Endothelial cell of umbilical vein (primary cell): ENCODE measurements at regions not wholly inside any gene's neighbourhood (a gene's known extent, or its start where the extent isn't known, plus 50 kb on each side); places are given as distances from the start of the nearest gene placed in this dataset.

Source experiments
- BruUV-seq: library from RNA; stranded (reverse); fragments of 400-500 nt; replicated peaks from 2 replicates; lab custom pipeline; 2021; lab: Mats Ljungman, UMichigan
- CTCF ChIA-PET: fragments of 300-600, 350-600 bp; sonication (Branson Sonifier 250); formaldehyde crosslinking; loops from one replicate; lab custom pipeline; 2021; ENCODE audit warnings: antibody characterized with exemption, inconsistent platforms; lab: Charles Lee
- POLR2A ChIA-PET: fragments of 300-600, 350-600 bp; sonication (Branson Sonifier 250); formaldehyde crosslinking; loops from one replicate; lab custom pipeline; 2021; ENCODE audit warnings: antibody characterized with exemption, inconsistent platforms; lab: Charles Lee
- DNase-seq: peaks from one replicate; pipeline ENCODE4 v3.0.0-alpha.2; 2011; ENCODE audit warnings: low read depth, low spot score
- FAIRE-seq: peaks from 2 replicates; lab custom pipeline; 2011; peaks lifted over from hg19 to GRCh38; lab: Jason Lieb, UNC
- H2AFZ ChIP-seq: 2 replicates; pipeline ENCODE4 v1.6.0; 2012; ENCODE audit warnings: low read depth, low read length, control low read depth, inconsistent platforms
- H3K27ac ChIP-seq: 2 replicates; pipeline ENCODE4 v1.5.1; 2011; ENCODE audit warnings: low read depth, mild to moderate bottlenecking, control low read depth, low read length, moderate library complexity; ENCODE audit not compliant: insufficient read depth
- H3K27me3 ChIP-seq, 2 experiments: 2 replicates each; pipeline versions ENCODE4 v1.6.0 to v1.6.1; 2011; ENCODE audit warnings: low read length in 2 of 2, mixed read lengths in 1 of 2; ENCODE audit not compliant: control insufficient read depth in 2 of 2, insufficient read depth in 2 of 2
- H3K36me3 ChIP-seq, 2 experiments: 2 replicates in 1 of 2; 3 replicates in 1 of 2; pipeline ENCODE4 v1.5.1; 2011; ENCODE audit warnings: low read length in 2 of 2, mild to moderate bottlenecking in 1 of 2, moderate library complexity in 1 of 2; ENCODE audit not compliant: control insufficient read depth in 2 of 2, insufficient read depth in 2 of 2; ENCODE audit errors: extremely low read depth in 1 of 2
- H3K4me1 ChIP-seq: 3 replicates; pipeline ENCODE4 v1.5.1; 2011; ENCODE audit warnings: mild to moderate bottlenecking, low read length; ENCODE audit not compliant: control insufficient read depth, insufficient read depth; ENCODE audit errors: extremely low read depth
- H3K4me2 ChIP-seq: 2 replicates; pipeline ENCODE4 v1.6.1; 2011; ENCODE audit warnings: low read length, control low read depth, mixed read lengths; ENCODE audit not compliant: insufficient read depth
- H3K4me3 ChIP-seq, 3 experiments: fragments of 200-600 bp in 1 of 3; sonication (generic), shearing (Covaris generic) in 1 of 3; replicated peaks in 1 of 3; 2 replicates each; pipeline ENCODE4 v1.5.1; 2011 to 2016; ENCODE audit warnings: control low read depth in 3 of 3, low read length in 3 of 3, mild to moderate bottlenecking in 2 of 3, inconsistent platforms in 1 of 3, low read depth in 1 of 3, moderate library complexity in 1 of 3; ENCODE audit not compliant: insufficient read depth in 1 of 3
- H3K79me2 ChIP-seq: 2 replicates; pipeline ENCODE4 v1.6.0; 2012; ENCODE audit warnings: low read length, inconsistent platforms; ENCODE audit not compliant: control insufficient read depth, insufficient read depth
- H3K9ac ChIP-seq: replicated peaks from 2 replicates; pipeline ENCODE3; 2011; ENCODE audit warnings: low read length, control low read depth; ENCODE audit not compliant: insufficient read depth; ENCODE audit errors: extremely low read depth
- H3K9me1 ChIP-seq: replicated peaks from 3 replicates; pipeline ENCODE4 v1.6.0; 2011; ENCODE audit warnings: mild to moderate bottlenecking, low read length; ENCODE audit not compliant: control insufficient read depth, insufficient read depth; ENCODE audit errors: extremely low read depth
- H3K9me3 ChIP-seq: replicated peaks from 2 replicates; pipeline ENCODE4 v1.5.1; 2012; ENCODE audit warnings: low read length, inconsistent platforms; ENCODE audit not compliant: control insufficient read depth, insufficient read depth
- H4K20me1 ChIP-seq: replicated peaks from 2 replicates; pipeline ENCODE3; 2011; ENCODE audit warnings: mild to moderate bottlenecking, low read length; ENCODE audit not compliant: control insufficient read depth, insufficient read depth; ENCODE audit errors: extremely low read depth
- EZH2 ChIP-seq: IDR thresholded peaks from 2 replicates; pipeline ENCODE4 v1.6.1; 2012; ENCODE audit warnings: borderline replicate concordance, low read depth, mild to moderate bottlenecking, moderate library complexity, low read length, inconsistent platforms; ENCODE audit not compliant: severe bottlenecking
- FOS ChIP-seq: IDR thresholded peaks from 2 replicates; pipeline ENCODE4 v1.6.1; 2011; ENCODE audit warnings: mild to moderate bottlenecking, low read length, moderate library complexity, borderline replicate concordance; ENCODE audit not compliant: insufficient read depth
- GATA2 ChIP-seq: IDR thresholded peaks from 2 replicates; pipeline ENCODE4 v1.7.0; 2011; ENCODE audit warnings: low read depth, mild to moderate bottlenecking, moderate library complexity, mixed read lengths, low read length; ENCODE audit not compliant: insufficient read length, insufficient read depth
- JUN ChIP-seq: IDR thresholded peaks from 2 replicates; pipeline ENCODE4 v1.6.1; 2011; ENCODE audit warnings: borderline replicate concordance, low read depth; ENCODE audit not compliant: insufficient read length, insufficient read depth
- MYC ChIP-seq: IDR thresholded peaks from one replicate; pipeline ENCODE4 v1.6.1; 2011; ENCODE audit warnings: mild to moderate bottlenecking, low read depth, low read length
- POLR2A ChIP-seq: IDR thresholded peaks from 2 replicates; pipeline ENCODE4 v1.6.1; 2012; ENCODE audit warnings: low read depth, mild to moderate bottlenecking, control low read depth, low read length
- POLR2AphosphoS5 ChIP-seq: IDR thresholded peaks from 2 replicates; pipeline ENCODE4 v1.6.1; 2012; ENCODE audit warnings: low read depth, mild to moderate bottlenecking, control low read depth, low read length, moderate library complexity; ENCODE audit not compliant: insufficient read depth
- dilution Hi-C: fragments of 300-500 bp; cut with MboI; formaldehyde crosslinking; loops from one replicate; pipeline ENCODE4 v1.15.0; 2019; ENCODE audit warnings: low sequenced_read_pairs; ENCODE audit not compliant: extremely low pct_ligation_motif_present
- intact Hi-C: fragments of 100-400 bp; cut with micrococcal nuclease; formaldehyde crosslinking; loops from one replicate; pipeline ENCODE4 v1.10.0; 2022
- TF ChIP-seq, protein P1 (sequence below), 2 donors: IDR thresholded peaks; 1 replicate in 1 of 2; 2 replicates in 1 of 2; pipeline ENCODE4 v1.5.1; 2011; ENCODE audit warnings: low read length in 2 of 2, mild to moderate bottlenecking in 2 of 2, moderate library complexity in 2 of 2, control low read depth in 1 of 2, inconsistent platforms in 1 of 2, low read depth in 1 of 2; ENCODE audit not compliant: insufficient read depth in 1 of 2; ENCODE audit errors: extremely low read depth in 1 of 2
- TF ChIP-seq, protein P2 (sequence below): IDR thresholded peaks from 2 replicates; pipeline ENCODE4 v1.6.1; 2011; ENCODE audit not compliant: insufficient read depth, insufficient read length

DNA sequence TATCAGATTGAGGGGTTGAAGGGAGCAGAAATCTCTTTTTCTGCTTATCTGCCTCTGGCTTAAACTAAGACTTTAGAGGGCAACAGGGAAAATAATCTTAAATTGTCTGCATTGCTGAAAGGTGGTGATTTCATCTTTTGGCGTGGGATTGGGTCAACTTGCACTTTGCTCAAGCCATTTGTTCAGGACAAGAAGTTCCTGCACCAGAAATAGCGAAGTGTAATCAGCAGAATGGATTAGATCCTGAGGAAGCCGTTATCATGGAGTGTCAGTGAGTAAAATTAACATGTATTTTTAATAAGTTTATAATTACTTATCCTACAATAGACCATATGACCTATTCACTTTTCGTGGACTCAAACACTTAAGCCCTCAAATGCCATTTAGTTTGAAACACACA, 249.3 kb downstream of the CD83 start:
- Histone ChIP-seq H3K9ac (no peak overlapping the region), H3K4me1 (no peaks in the 10 kb centered on the region), H3K9me1 (no peaks in the 10 kb centered on the region), H3K4me3 (no peak overlapping the region), H3K27me3 (no peaks in the 10 kb centered on the region), H3K9me3 (peaks cover 2% of the 10 kb centered on the region), H4K20me1 (no peaks in the 10 kb centered on the region), H3K36me3 (no peaks in the 10 kb centered on the region), H3K79me2 (no peaks in the 10 kb centered on the region), H2AFZ (no peak overlapping the region), H3K4me2 (no peak overlapping the region), H3K27ac (no peak overlapping the region)
- BruUV-seq: no TSS peak
- no peak for DNase-seq
- FAIRE-seq: no peak
- dilution Hi-C loops (no loop called here), intact Hi-C loops (no loop called here)
- TF ChIP-seq GATA2: no peak
- TF ChIP-seq, protein P1, sequence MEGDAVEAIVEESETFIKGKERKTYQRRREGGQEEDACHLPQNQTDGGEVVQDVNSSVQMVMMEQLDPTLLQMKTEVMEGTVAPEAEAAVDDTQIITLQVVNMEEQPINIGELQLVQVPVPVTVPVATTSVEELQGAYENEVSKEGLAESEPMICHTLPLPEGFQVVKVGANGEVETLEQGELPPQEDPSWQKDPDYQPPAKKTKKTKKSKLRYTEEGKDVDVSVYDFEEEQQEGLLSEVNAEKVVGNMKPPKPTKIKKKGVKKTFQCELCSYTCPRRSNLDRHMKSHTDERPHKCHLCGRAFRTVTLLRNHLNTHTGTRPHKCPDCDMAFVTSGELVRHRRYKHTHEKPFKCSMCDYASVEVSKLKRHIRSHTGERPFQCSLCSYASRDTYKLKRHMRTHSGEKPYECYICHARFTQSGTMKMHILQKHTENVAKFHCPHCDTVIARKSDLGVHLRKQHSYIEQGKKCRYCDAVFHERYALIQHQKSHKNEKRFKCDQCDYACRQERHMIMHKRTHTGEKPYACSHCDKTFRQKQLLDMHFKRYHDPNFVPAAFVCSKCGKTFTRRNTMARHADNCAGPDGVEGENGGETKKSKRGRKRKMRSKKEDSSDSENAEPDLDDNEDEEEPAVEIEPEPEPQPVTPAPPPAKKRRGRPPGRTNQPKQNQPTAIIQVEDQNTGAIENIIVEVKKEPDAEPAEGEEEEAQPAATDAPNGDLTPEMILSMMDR (IDR thresholded peaks at IDR 0.05; ENCODE audit: extremely low read depth in 1 of 2, insufficient read depth in 1 of 2, low read depth in 1 of 2, low read length in 2 of 2): no peak
- TF ChIP-seq FOS: no peak
- TF ChIP-seq POLR2AphosphoS5: no peak
- no peak for TF ChIP-seq MYC
- TF ChIP-seq JUN: no peak
- no peak for TF ChIP-seq POLR2A
- no peak for TF ChIP-seq EZH2
- TF ChIP-seq, protein P2, sequence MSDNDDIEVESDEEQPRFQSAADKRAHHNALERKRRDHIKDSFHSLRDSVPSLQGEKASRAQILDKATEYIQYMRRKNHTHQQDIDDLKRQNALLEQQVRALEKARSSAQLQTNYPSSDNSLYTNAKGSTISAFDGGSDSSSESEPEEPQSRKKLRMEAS: no peak
- POLR2A ChIA-PET: no interaction called here
- CTCF ChIA-PET: no interaction called here
